Natural killer cell (primary cell): ENCODE measurements at regions not wholly inside any gene's neighbourhood (a gene's known extent, or its start where the extent isn't known, plus 50 kb on each side); places are given as distances from the start of the nearest gene placed in this dataset.

ENCODE experiments used
- ATAC-seq, 3 donors: fragments of 150-1000 bp in 2 of 3; fragments of 200-7000 bp in 1 of 3; cut with Tn5 transposase; 1 replicate in 1 of 3; 2 replicates in 2 of 3; pipeline ENCODE4 v1.10.0; 2021; ENCODE audit warnings: mild to moderate bottlenecking in 2 of 3, moderate library complexity in 2 of 3
- DNase-seq, 2 donors: peaks; one replicate each; pipeline versions ENCODE4 v3.0.0 to v3.0.0-alpha.2; 2013 to 2021; ENCODE audit warnings: mixed read lengths in 1 of 2
- H3K27ac ChIP-seq: one replicate; pipeline ENCODE4 v1.5.1; 2013; ENCODE audit warnings: mild to moderate bottlenecking, low read length
- H3K27me3 ChIP-seq: one replicate; pipeline ENCODE4 v1.6.1; 2013; ENCODE audit warnings: low read length; ENCODE audit not compliant: control insufficient read depth, insufficient read depth
- H3K36me3 ChIP-seq: one replicate; pipeline ENCODE4 v1.6.1; 2013; ENCODE audit warnings: low read length; ENCODE audit not compliant: control insufficient read depth, insufficient read depth
- H3K4me1 ChIP-seq: one replicate; pipeline ENCODE4 v1.6.1; 2013; ENCODE audit warnings: low read length; ENCODE audit not compliant: control insufficient read depth, insufficient read depth
- H3K4me3 ChIP-seq: one replicate; pipeline ENCODE4 v1.5.1; 2013; ENCODE audit warnings: low read length
- H3K9me3 ChIP-seq: one replicate; pipeline ENCODE4 v1.6.1; 2013; ENCODE audit warnings: low read length; ENCODE audit not compliant: control insufficient read depth, insufficient read depth
- H3K27ac Mint-ChIP-seq, 2 donors: one replicate each; pipeline ENCODE4 v1.8.0; 2022; ENCODE audit warnings: mild to moderate bottlenecking in 2 of 2, mixed read lengths in 2 of 2, moderate library complexity in 1 of 2
- H3K27me3 Mint-ChIP-seq, 2 donors: one replicate each; pipeline ENCODE4 v1.8.0; 2022; ENCODE audit warnings: low read depth in 2 of 2, mixed read lengths in 2 of 2
- H3K36me3 Mint-ChIP-seq: one replicate; pipeline ENCODE4 v1.8.0; 2022; ENCODE audit warnings: mixed read lengths
- H3K4me1 Mint-ChIP-seq, 2 donors: one replicate each; pipeline ENCODE4 v1.8.0; 2022; ENCODE audit warnings: mixed read lengths in 2 of 2
- H3K4me3 Mint-ChIP-seq: one replicate; pipeline ENCODE4 v1.8.0; 2022; ENCODE audit warnings: mild to moderate bottlenecking, moderate library complexity, mixed read lengths
- H3K9me3 Mint-ChIP-seq, 2 donors: one replicate each; pipeline ENCODE4 v1.8.0; 2022; ENCODE audit warnings: mixed read lengths in 2 of 2
- CTCF ChIP-seq: fragments of 200-600 bp; IDR thresholded peaks from one replicate; pipeline ENCODE4 v1.8.0; 2022; ENCODE audit warnings: antibody characterized with exemption
- WGBS: methylation state at CpG from one replicate; pipeline ENCODE4 v1.1.7; 2013; ENCODE audit warnings: missing lambda C conversion rate; ENCODE audit not compliant: insufficient coverage; 5-methylcytosine and 5-hydroxymethylcytosine counted together
- intact Hi-C: fragments of 100-400 bp; cut with micrococcal nuclease; formaldehyde crosslinking; loops from one replicate; pipeline ENCODE4 v1.14.2; 2022

DNA sequence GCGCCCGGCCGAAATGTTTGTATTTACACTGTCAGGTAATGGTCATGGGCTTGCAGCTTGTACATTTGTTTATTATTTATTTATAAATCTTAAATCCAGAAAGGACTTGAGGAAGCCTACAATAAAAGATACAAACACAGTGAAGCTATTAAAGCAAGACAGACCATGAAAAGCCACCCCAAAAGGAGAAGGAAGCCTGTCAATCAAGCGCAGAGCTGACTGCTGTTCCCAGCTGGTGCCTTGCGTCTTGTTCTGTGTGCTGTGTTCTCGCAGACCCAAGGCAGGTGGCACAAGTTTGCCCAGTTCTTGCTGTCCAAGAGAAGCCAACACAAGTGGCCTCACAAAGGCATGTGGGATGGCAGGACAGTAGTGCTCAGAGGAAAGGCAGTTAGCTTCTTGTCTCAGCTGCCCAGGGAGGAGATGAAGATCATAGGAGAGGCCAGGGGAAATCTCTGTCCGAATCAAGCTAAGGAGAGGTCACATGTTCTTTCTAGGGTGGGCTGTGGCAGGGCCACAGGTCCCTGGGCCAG lies 73.2 kb downstream of the SLC25A47 start:
- no peaks in the 10 kb centered on the region for H3K36me3 ChIP-seq
- no peaks in the 10 kb centered on the region for H3K9me3 ChIP-seq
- intact Hi-C loops = no loop called here
- WGBS = 90% methylated on average over 4 of the region's 7 CpGs
- TF ChIP-seq CTCF = no peak
- H3K4me1 ChIP-seq = peaks cover 26% of the 10 kb centered on the region
- no peak overlapping the region for H3K4me3 ChIP-seq
- Mint-ChIP-seq H3K4me3 (no peak overlapping the region), H3K27ac (no peak overlapping the region), H3K36me3 (no peaks in the 10 kb centered on the region), H3K9me3 (no peaks in the 10 kb centered on the region), H3K4me1 (peaks cover 45 to 47% of the 10 kb centered on the region in 2 donors), H3K27me3 (peaks cover 14 to 20% of the 10 kb centered on the region in 2 donors)
- H3K27ac ChIP-seq = no peak overlapping the region
- ATAC-seq (no peak), DNase-seq (no peak)
- no peaks in the 10 kb centered on the region for H3K27me3 ChIP-seq

- WGBS = 97% methylated on average over 8 of the region's 8 CpGs
- intact Hi-C loops = no loop called here
- ATAC-seq (no peak), DNase-seq (no peak)
- no peak for TF ChIP-seq CTCF
- H3K4me1 Mint-ChIP-seq = peaks cover 43 to 47% of the 10 kb centered on the region in 2 donors
- Histone ChIP-seq H3K9me3 (no peaks in the 10 kb centered on the region), H3K27me3 (no peaks in the 10 kb centered on the region), H3K4me1 (peaks cover 26% of the 10 kb centered on the region), H3K4me3 (no peak overlapping the region), H3K27ac (no peak overlapping the region), H3K36me3 (no peaks in the 10 kb centered on the region)
- peaks cover 14 to 21% of the 10 kb centered on the region in 2 donors for H3K27me3 Mint-ChIP-seq
- no peaks in the 10 kb centered on the region for H3K36me3 Mint-ChIP-seq
- H3K9me3 Mint-ChIP-seq = no peaks in the 10 kb centered on the region
- H3K27ac Mint-ChIP-seq = no peak overlapping the region
- no peak overlapping the region for H3K4me3 Mint-ChIP-seq
Measured at GRCh38 chr14:100397005-100397404, 73.9 kb downstream of the SLC25A47 start.

- H3K36me3 Mint-ChIP-seq = no peaks in the 10 kb centered on the region
- Histone ChIP-seq H3K36me3 (no peaks in the 10 kb centered on the region), H3K4me1 (peaks cover 24% of the 10 kb centered on the region), H3K27me3 (no peaks in the 10 kb centered on the region), H3K9me3 (no peaks in the 10 kb centered on the region), H3K4me3 (no peak overlapping the region), H3K27ac (no peak overlapping the region)
- DNase-seq (no peak), ATAC-seq (no peak)
- H3K27ac Mint-ChIP-seq = no peak overlapping the region
- no peak overlapping the region for H3K4me3 Mint-ChIP-seq
- no peaks in the 10 kb centered on the region for H3K9me3 Mint-ChIP-seq
- H3K27me3 Mint-ChIP-seq = peaks cover 10 to 22% of the 10 kb centered on the region in 2 donors
- no peak for TF ChIP-seq CTCF
- 98% methylated on average over 5 of the region's 6 CpGs for WGBS
- intact Hi-C loops = no loop called here
- H3K4me1 Mint-ChIP-seq = peaks cover 42 to 48% of the 10 kb centered on the region in 2 donors
Measured at GRCh38 chr14:100398044-100398443, 74.9 kb downstream of the SLC25A47 start.
